ENCODE measurements at regions not wholly inside any gene's neighbourhood (a gene's known extent, or its start where the extent isn't known, plus 50 kb on each side); places are given as distances from the start of the nearest gene placed in this dataset.

DNA sequence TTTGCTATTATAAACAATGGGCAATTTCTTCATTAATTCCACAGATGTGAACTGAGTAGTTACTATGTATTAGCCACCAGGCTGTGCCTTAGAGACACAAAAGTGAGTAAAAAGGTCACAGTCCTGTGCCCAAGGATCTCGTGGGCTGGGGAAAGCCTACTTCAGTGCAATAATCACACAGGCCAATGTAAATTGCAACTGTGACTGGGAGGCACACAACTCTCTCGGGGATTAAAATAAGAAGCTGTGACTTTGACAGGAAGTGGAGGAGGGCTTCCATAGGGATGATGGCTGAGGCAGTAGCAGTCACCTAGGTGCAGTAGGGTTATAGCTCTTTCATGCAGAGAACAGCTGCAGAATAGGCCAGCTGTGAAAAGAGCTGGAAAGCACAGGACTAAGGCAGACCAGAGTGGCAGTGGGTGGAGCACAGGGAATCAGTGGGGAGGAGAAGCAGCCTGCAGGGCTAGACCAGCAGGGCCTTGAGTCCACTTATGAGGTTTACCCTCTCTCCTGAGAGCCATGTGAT lies 121.9 kb downstream of the MAB21L3 start:
- peak; percentile 55 for DNase-seq (ENCODE audit: low spot score)

DNA sequence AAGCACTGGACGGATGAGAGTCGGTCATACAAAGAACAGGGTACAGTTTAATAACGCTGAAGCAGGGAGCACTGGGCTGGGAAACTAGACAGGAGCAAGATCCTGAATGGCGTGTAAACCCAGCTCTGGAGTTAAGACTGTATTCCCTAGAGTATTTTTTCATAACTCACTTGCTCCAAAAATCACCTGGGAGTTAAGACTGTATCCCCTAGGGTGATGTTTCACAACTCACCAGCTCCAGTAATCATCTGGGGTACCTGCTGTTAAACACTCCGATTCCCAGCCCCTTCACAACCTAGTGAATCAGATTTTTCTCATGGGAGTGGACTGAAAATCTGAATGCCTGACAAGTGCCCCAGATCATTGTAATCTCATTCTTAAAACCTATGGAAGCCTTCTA lies 123.2 kb downstream of the MAB21L3 start:
- DNase-seq (ENCODE audit: low spot score) = no peak

DNA sequence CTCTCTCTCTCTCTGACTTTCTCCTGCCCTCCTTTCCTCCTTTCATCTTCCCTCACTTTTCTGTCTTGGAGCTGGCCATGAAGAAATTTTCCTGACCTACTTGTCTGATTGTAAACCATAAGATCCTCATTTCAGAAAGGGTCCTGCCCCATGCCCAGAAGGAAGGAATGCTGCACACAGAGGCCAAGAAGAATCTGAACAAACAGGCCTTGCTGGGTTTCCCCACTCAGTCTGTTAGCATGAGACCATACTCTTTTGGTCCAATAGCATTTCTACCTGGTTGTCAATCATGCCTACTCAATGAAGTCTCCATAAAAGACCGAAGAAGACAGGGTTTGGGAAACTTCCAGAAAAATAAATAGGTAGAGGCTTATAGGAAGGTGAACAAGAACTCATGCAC lies 128.7 kb downstream of the MAB21L3 start:
- DNase-seq (ENCODE audit: low spot score) = no peak

GRCh38 chr1:116242741-116243140 lies 130.3 kb upstream of the ATP1A1 start:
- no peak for DNase-seq (ENCODE audit: low spot score)

GRCh38 chr1:116243333-116244054 lies 129.6 kb upstream of the ATP1A1 start:
- DNase-seq (ENCODE audit: low spot score) = no peak

DNA sequence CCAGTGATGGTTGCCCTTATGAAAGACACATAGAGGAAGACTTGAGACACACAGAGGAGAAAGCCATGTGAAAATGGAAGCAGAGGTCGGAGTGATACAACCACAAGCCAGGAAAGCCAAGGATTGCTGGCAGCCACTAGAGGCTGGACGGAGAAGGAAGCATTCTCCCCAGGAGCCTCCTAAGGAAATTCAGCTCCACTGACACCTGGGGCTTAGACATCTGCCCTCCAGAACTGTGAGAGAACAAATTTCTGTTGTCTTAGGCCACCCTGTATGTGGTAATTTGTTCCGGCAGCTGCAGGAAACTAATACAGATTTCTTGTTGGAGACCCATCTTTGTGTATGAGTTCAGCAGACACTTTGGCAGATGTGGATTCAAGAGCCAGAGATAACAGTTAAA lies 126.9 kb upstream of the ATP1A1 start:
- no peak for DNase-seq (ENCODE audit: low spot score)

DNA sequence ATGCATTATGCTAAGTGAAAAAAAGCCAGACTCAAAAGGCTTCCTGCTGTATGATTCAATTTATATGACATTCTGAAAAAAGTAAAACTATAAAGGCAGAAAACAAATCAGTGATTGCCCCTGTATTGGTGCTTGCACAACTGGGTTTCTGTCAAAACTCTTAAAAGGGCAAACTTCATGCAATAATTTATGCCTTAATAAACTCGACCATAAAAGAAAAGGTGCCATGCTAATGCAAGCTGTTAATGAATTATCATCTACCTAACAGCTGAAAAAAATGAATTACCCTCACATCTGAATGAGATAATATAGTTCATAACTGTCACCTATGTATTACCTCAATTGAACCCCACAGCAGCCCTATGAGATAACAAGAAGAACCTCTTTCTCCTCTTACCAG lies 120.8 kb upstream of the ATP1A1 start:
- DNase-seq (ENCODE audit: low spot score) = no peak

- no peak for DNase-seq (ENCODE audit: low spot score)
These were observed 120.3 kb upstream of the ATP1A1 start for GRCh38 chr1:116252785-116253184.

- no peak for DNase-seq (ENCODE audit: low spot score)
These were observed 119.3 kb upstream of the ATP1A1 start for GRCh38 chr1:116253566-116254382.

- no peak for DNase-seq (ENCODE audit: low spot score)
These were observed 118.3 kb upstream of the ATP1A1 start for GRCh38 chr1:116254776-116255175.

DNA sequence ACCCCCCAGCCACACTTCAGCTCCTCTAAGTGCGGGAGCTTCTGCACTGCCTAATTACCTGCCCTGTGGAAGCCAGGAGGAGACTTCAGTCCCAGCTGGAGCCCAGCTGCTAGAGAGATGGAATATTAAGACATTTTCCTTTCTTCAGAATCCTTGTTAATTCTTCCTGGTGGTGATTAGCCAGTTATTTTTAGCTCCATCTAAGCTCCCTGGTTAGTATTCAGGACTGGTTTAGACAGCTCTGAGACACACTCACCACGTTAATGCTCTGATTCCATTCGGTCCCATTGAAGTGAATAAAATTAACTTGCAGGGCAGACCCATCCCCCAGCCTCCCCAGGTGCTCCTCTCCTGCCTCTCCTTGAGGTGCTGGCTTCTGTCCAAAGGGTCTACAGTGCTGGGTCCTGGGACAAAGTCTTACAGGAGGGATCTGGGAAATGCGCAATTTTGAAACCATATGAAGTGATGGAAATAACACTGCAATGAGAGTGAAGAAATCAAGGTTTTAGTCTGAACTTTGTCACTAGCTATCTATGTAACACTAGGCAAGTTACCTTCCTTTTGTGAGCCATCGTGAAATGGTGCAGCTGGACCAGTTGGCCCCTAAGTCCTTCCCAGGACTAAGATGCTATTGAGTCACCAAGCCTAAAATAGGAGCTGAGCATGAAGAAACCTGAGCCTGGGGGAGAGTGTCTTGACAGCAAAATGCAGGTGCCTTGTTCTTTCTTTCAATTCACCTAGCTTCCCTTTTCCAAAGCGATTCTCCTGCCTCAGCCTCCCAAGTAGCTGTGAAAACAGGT lies 117.4 kb upstream of the ATP1A1 start:
- DNase-seq (ENCODE audit: low spot score) = no peak

GRCh38 chr1:116256286-116256649 lies 116.8 kb upstream of the ATP1A1 start:
- no peak for DNase-seq (ENCODE audit: low spot score)

GRCh38 chr1:116256875-116257274 lies 116.2 kb upstream of the ATP1A1 start:
- no peak for DNase-seq (ENCODE audit: low spot score)

GRCh38 chr1:116257341-116257767 lies 115.7 kb upstream of the ATP1A1 start:
- DNase-seq (ENCODE audit: low spot score) = no peak

GRCh38 chr1:116257836-116258235 lies 115.2 kb upstream of the ATP1A1 start:
- no peak for DNase-seq (ENCODE audit: low spot score)

DNA sequence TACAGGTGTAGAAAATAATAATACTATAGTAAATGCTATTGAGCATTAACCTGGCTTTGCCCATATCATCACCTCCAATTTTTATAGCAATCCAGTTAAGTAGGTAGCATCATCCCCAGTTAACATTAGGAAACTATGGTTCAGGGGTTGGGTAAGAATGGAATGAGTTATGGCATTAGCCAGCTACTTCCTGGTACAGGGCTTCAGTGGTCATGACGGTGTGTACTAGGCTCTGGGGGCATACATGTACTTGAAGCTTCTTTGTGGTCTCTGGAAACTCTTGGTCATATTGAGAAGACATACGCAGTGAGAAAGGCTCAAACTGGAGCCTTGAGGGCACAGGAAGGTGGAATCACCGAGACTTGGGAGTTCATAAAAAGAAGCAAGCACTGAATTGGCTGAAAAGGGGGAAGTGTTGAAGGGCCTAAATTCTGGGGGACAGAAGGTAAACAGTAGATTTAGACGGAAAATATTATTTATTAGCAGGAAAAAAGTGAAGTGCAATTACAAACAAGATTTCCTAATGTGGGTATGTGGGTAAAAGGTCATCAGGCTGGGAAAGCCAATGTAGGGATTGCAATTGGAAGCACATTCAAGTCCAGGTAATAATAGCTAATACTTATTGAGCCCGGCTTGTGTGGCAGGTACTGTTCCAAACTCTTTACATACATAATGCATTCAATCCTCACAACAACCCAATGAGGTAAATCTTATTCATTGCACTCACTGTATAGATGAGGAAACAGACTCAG lies 114.2 kb upstream of the ATP1A1 start:
- no peak for DNase-seq (ENCODE audit: low spot score)

DNA sequence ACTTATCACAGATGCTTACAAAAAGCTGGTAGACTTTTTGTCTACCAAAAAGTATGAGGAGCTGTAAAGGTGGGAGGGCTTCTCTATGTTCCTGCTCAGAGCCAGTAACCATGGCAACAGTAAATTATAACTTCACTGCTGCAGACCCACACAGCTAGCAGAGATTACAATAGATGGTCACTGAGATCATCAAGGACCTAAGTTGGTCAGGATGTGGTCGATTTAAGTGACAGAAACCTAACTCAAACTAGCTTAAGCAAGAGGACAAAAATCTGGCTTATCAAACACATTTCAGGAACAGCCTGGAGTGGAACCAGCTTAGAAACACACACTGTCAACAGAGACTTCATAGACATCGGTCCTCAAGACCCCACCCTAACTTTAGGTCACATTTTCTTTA lies 113.4 kb upstream of the ATP1A1 start:
- no peak for DNase-seq (ENCODE audit: low spot score)

DNA sequence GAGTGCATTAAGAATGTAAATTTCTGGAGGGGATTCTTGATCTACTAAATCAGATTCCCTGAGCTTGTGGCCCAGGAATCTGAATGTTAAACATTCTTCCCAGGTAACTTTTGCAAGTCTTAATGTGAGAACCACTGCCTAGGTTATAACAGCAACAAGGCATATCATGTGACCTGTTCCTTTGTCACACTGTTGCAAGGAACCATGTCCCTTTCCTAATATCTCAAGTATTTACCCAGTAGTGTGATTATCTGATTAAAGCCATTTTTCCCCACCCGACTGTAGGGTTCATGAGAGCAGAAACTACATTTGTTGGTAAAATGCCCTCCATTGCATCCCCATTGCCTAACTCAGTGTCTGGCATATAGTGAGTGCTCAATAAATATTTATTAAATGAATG lies 112.9 kb upstream of the ATP1A1 start:
- DNase-seq (ENCODE audit: low spot score) = no peak

GRCh38 chr1:116260621-116261020 lies 112.4 kb upstream of the ATP1A1 start:
- DNase-seq (ENCODE audit: low spot score) = no peak

DNA sequence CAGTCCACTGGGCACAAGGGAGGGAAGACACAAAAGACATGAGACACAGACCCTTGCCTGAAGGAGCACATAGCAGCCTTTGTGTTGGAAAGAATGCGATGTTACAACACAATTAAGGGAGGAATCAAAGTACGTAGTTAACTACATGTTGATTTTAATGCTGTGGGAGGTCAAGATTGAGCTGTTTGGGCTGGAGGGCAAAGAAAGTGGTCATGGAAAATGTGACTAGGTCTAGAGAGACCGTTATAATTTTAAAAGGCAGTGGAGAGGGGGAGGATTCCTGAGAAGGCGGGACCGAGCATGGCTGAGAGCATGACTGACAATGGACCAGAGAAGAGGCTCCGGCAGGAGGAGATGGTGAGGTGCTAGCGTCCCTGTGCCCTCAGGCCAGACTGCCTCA lies 111.8 kb upstream of the ATP1A1 start:
- no peak for DNase-seq (ENCODE audit: low spot score)

DNA sequence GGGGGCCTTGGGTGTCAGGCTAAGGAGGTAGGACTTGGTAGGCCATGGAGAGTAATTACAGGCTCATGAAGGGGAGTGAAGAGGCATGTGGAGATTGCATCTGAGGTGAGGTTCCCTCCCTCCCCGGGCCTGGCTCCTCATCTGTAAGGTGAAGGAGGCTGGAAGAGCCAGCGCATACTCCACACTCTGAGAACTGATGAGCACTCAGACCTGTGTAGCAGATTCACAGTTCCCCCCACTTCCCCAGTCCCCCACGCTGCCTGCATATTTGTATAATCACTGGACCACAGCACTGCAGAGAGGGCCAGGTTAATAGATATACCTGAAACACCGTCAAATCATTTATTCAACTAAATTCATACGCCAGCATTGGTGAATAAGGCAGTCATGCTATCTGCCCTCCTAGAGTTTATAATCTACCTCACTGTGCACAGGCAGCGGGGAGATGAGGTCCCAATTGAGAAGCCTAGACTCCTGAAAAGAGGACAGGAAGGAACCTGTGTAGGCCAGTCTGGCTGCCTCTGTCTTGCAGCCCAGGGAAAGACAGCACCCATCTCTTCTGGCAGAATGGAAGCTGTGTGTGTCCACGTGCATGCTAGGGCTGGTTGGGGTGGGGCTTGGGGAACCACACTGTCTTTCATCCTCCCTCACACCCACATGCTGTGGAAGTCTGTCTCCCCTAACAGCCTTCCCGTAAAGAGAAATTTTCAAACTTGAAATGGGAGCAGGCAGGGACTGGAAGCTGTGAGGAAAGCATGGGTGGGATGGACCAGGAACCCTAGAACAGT lies 110.6 kb upstream of the ATP1A1 start:
- DNase-seq (ENCODE audit: low spot score) = no peak
